ENCODE measurements at regions not wholly inside any gene's neighbourhood (a gene's known extent, or its start where the extent isn't known, plus 50 kb on each side); places are given as distances from the start of the nearest gene placed in this dataset.

GRCh38 chr6:140385679-140386078 lies 1011.2 kb upstream of the CITED2 start:
- H3K36me3 ChIP-seq (ENCODE audit: insufficient read depth, low read length) = no peaks in the 10 kb centered on the region
- Mint-ChIP-seq H3K4me1 (ENCODE audit: low read depth, unreplicated experiment) (peaks cover 20% of the 10 kb centered on the region), H3K27ac (ENCODE audit: unreplicated experiment) (no peak overlapping the region), H3K36me3 (ENCODE audit: low read depth, unreplicated experiment) (peaks cover 5% of the 10 kb centered on the region), H3K27me3 (ENCODE audit: low read depth, unreplicated experiment) (no peaks in the 10 kb centered on the region), H3K4me3 (ENCODE audit: unreplicated experiment) (no peak overlapping the region), H3K9me3 (ENCODE audit: unreplicated experiment) (peaks cover 16% of the 10 kb centered on the region)
- H3K9ac ChIP-seq (ENCODE audit: low read length) = no peak overlapping the region
- H2AFZ ChIP-seq (ENCODE audit: low read depth, low read length) = no peak overlapping the region
- no peaks in the 10 kb centered on the region for H3K4me1 ChIP-seq (ENCODE audit: insufficient read depth, low read length)
- H3K4me2 ChIP-seq (ENCODE audit: low read length) = no peak overlapping the region
- no peak overlapping the region for H3K4me3 ChIP-seq (ENCODE audit: insufficient read depth, low read depth, low read length)
- H3K27me3 ChIP-seq (ENCODE audit: insufficient read depth, low read length) = no peaks in the 10 kb centered on the region
- H3K27ac ChIP-seq (ENCODE audit: low read depth, low read length) = no peak overlapping the region
- peaks cover 4% of the 10 kb centered on the region for H3K9me3 ChIP-seq (ENCODE audit: insufficient read depth, low read depth, low read length)
- TF ChIP-seq EZH2 (IDR thresholded peaks at IDR 0.05; ENCODE audit: insufficient read depth, low read length) = no peak
- H3K79me2 ChIP-seq (ENCODE audit: insufficient read depth, low read length) = no peaks in the 10 kb centered on the region
- FAIRE-seq (no peak), DNase-seq (ENCODE audit: low read depth) (no peak)
- H4K20me1 ChIP-seq (ENCODE audit: insufficient read depth, low read length) = no peaks in the 10 kb centered on the region

GRCh38 chr6:140382355-140382754 lies 1007.9 kb upstream of the CITED2 start:
- TF ChIP-seq CTCF (IDR thresholded peaks at IDR 0.05; ENCODE audit: insufficient read depth, low read depth, low read length) = no peak
- TF ChIP-seq EZH2 (IDR thresholded peaks at IDR 0.05; ENCODE audit: insufficient read depth, low read length) = no peak
- H3K4me1 Mint-ChIP-seq (ENCODE audit: low read depth, unreplicated experiment) = peaks cover 29% of the 10 kb centered on the region
- H3K27ac Mint-ChIP-seq (ENCODE audit: unreplicated experiment) = no peak overlapping the region
- no peak for DNase-seq (ENCODE audit: low read depth)
- H3K79me2 ChIP-seq (ENCODE audit: insufficient read depth, low read length) = no peaks in the 10 kb centered on the region
- peaks cover 5% of the 10 kb centered on the region for H3K36me3 Mint-ChIP-seq (ENCODE audit: low read depth, unreplicated experiment)
- no peak overlapping the region for H3K4me3 Mint-ChIP-seq (ENCODE audit: unreplicated experiment)
- FAIRE-seq = no peak
- H4K20me1 ChIP-seq (ENCODE audit: insufficient read depth, low read length) = no peaks in the 10 kb centered on the region
- H3K27ac ChIP-seq (ENCODE audit: low read depth, low read length) = no peak overlapping the region
- H3K9me3 Mint-ChIP-seq (ENCODE audit: unreplicated experiment) = peaks cover 16% of the 10 kb centered on the region
- no peak overlapping the region for H2AFZ ChIP-seq (ENCODE audit: low read depth, low read length)
- H3K36me3 ChIP-seq (ENCODE audit: insufficient read depth, low read length) = no peaks in the 10 kb centered on the region
- H3K27me3 Mint-ChIP-seq (ENCODE audit: low read depth, unreplicated experiment) = no peaks in the 10 kb centered on the region
- H3K4me3 ChIP-seq (ENCODE audit: insufficient read depth, low read depth, low read length) = no peak overlapping the region
- no peaks in the 10 kb centered on the region for H3K27me3 ChIP-seq (ENCODE audit: insufficient read depth, low read length)
- no peaks in the 10 kb centered on the region for H3K4me1 ChIP-seq (ENCODE audit: insufficient read depth, low read length)
- no peak overlapping the region for H3K4me2 ChIP-seq (ENCODE audit: low read length)
- peaks cover 4% of the 10 kb centered on the region for H3K9me3 ChIP-seq (ENCODE audit: insufficient read depth, low read depth, low read length)
- H3K9ac ChIP-seq (ENCODE audit: low read length) = no peak overlapping the region

GRCh38 chr6:140380427-140381218 lies 1006.2 kb upstream of the CITED2 start:
- TF ChIP-seq EZH2 (IDR thresholded peaks at IDR 0.05; ENCODE audit: insufficient read depth, low read length) (no peak), CTCF (IDR thresholded peaks at IDR 0.05; ENCODE audit: insufficient read depth, low read depth, low read length) (no peak)
- no peaks in the 10 kb centered on the region for H3K79me2 ChIP-seq (ENCODE audit: insufficient read depth, low read length)
- Mint-ChIP-seq H3K4me3 (ENCODE audit: unreplicated experiment) (no peak overlapping the region), H3K4me1 (ENCODE audit: low read depth, unreplicated experiment) (peaks cover 25% of the 10 kb centered on the region), H3K27ac (ENCODE audit: unreplicated experiment) (no peak overlapping the region), H3K27me3 (ENCODE audit: low read depth, unreplicated experiment) (no peaks in the 10 kb centered on the region), H3K9me3 (ENCODE audit: unreplicated experiment) (peaks cover 12% of the 10 kb centered on the region), H3K36me3 (ENCODE audit: low read depth, unreplicated experiment) (peaks cover under 1% of the 10 kb centered on the region)
- no peaks in the 10 kb centered on the region for H3K27me3 ChIP-seq (ENCODE audit: insufficient read depth, low read length)
- no peak overlapping the region for H3K27ac ChIP-seq (ENCODE audit: low read depth, low read length)
- no peak overlapping the region for H3K9ac ChIP-seq (ENCODE audit: low read length)
- H3K4me3 ChIP-seq (ENCODE audit: insufficient read depth, low read depth, low read length) = no peak overlapping the region
- no peak overlapping the region for H2AFZ ChIP-seq (ENCODE audit: low read depth, low read length)
- peak; percentile 39 for DNase-seq (ENCODE audit: low read depth)
- H3K9me3 ChIP-seq (ENCODE audit: insufficient read depth, low read depth, low read length) = peaks cover 4% of the 10 kb centered on the region
- no peaks in the 10 kb centered on the region for H4K20me1 ChIP-seq (ENCODE audit: insufficient read depth, low read length)
- H3K36me3 ChIP-seq (ENCODE audit: insufficient read depth, low read length) = no peaks in the 10 kb centered on the region
- peak; percentile 54 for FAIRE-seq
- no peak overlapping the region for H3K4me2 ChIP-seq (ENCODE audit: low read length)
- no peaks in the 10 kb centered on the region for H3K4me1 ChIP-seq (ENCODE audit: insufficient read depth, low read length)
